ENCODE measurements at regions not wholly inside any gene's neighbourhood (a gene's known extent, or its start where the extent isn't known, plus 50 kb on each side); places are given as distances from the start of the nearest gene placed in this dataset.

- no peaks in the 10 kb centered on the region for H3K27me3 ChIP-seq
- no peaks in the 10 kb centered on the region for H3K36me3 ChIP-seq
- TF ChIP-seq CTCF (IDR thresholded peaks at IDR 0.05), result peak in 1 of 2 donors; percentile 34
- peak overlapping the region; percentile 45 to 58 for H3K27ac ChIP-seq
- DNase-seq (ENCODE audit: low spot score), result no peak
- no peaks in the 10 kb centered on the region for H3K9me3 ChIP-seq
- no peak overlapping the region for H3K4me3 ChIP-seq
- peaks cover 0 to 81% of the 10 kb centered on the region in 2 donors for H3K4me1 ChIP-seq
Observed at GRCh38 chr2:42931146-42931817, 138.9 kb upstream of the HAAO start.

- Histone ChIP-seq H3K4me3 (no peak overlapping the region), H3K36me3 (no peaks in the 10 kb centered on the region), H3K27ac (peak overlapping the region; percentile 73 to 82), H3K27me3 (no peaks in the 10 kb centered on the region), H3K4me1 (peaks cover 0 to 84% of the 10 kb centered on the region in 2 donors), H3K9me3 (no peaks in the 10 kb centered on the region)
- no peak for DNase-seq (ENCODE audit: low spot score)
- no peak for TF ChIP-seq CTCF (IDR thresholded peaks at IDR 0.05)
Observed at GRCh38 chr2:42930025-42930581, 137.7 kb upstream of the HAAO start.

- H3K36me3 ChIP-seq, result no peaks in the 10 kb centered on the region
- H3K27me3 ChIP-seq, result no peaks in the 10 kb centered on the region
- no peaks in the 10 kb centered on the region for H3K9me3 ChIP-seq
- H3K4me3 ChIP-seq, result no peak overlapping the region
- no peak for TF ChIP-seq CTCF (IDR thresholded peaks at IDR 0.05)
- no peak for DNase-seq (ENCODE audit: low spot score)
- H3K27ac ChIP-seq, result peak overlapping the region; percentile 73 to 82
- peaks cover 0 to 89% of the 10 kb centered on the region in 2 donors for H3K4me1 ChIP-seq
Observed at GRCh38 chr2:42929546-42930024, 137.2 kb upstream of the HAAO start.

- Histone ChIP-seq H3K27ac (peak overlapping the region; percentile 80 to 82), H3K27me3 (no peaks in the 10 kb centered on the region), H3K4me1 (peaks cover 0 to 95% of the 10 kb centered on the region in 2 donors), H3K4me3 (no peak overlapping the region), H3K36me3 (no peaks in the 10 kb centered on the region), H3K9me3 (no peaks in the 10 kb centered on the region)
- peak; percentile 8 to 43 for TF ChIP-seq CTCF (IDR thresholded peaks at IDR 0.05)
- no peak for DNase-seq (ENCODE audit: low spot score)
Observed at GRCh38 chr2:42928692-42929545, 136.5 kb upstream of the HAAO start.

GRCh38 chr2:42928161-42928691 is 135.8 kb upstream of the HAAO start:
- peaks cover 0 to 97% of the 10 kb centered on the region in 2 donors for H3K4me1 ChIP-seq
- no peaks in the 10 kb centered on the region for H3K36me3 ChIP-seq
- H3K9me3 ChIP-seq, result no peaks in the 10 kb centered on the region
- H3K27ac ChIP-seq, result peak overlapping the region; percentile 80 to 82
- H3K27me3 ChIP-seq, result no peaks in the 10 kb centered on the region
- no peak for DNase-seq (ENCODE audit: low spot score)
- no peak for TF ChIP-seq CTCF (IDR thresholded peaks at IDR 0.05)
- no peak overlapping the region for H3K4me3 ChIP-seq
